HEK293T (cell line): ENCODE measurements at regions not wholly inside any gene's neighbourhood (a gene's known extent, or its start where the extent isn't known, plus 50 kb on each side); places are given as distances from the start of the nearest gene placed in this dataset.

ENCODE experiments used
- CTCF ChIA-PET: fragments of 350-600 bp; formaldehyde crosslinking; extraction: SDS; loops from one replicate; lab custom pipeline; 2021; ENCODE audit warnings: antibody characterized with exemption, inconsistent platforms; lab: Yijun Ruan, JAX
- POLR2A ChIA-PET: fragments of 350-600 bp; formaldehyde crosslinking; extraction: SDS; loops from one replicate; lab custom pipeline; 2020; ENCODE audit warnings: antibody characterized with exemption, inconsistent platforms; lab: Yijun Ruan, JAX
- DNase-seq: peaks from one replicate; pipeline ENCODE4 v3.0.0; 2012; ENCODE audit warnings: mixed read lengths; ENCODE audit errors: extremely low spot score
- ARNT ChIP-seq: fragments of 450-650 bp; IDR thresholded peaks from 2 replicates; pipeline ENCODE4 v1.6.1; 2017; ENCODE audit warnings: mild to moderate bottlenecking
- BHLHE40 ChIP-seq: fragments of 450-650 bp; IDR thresholded peaks from 2 replicates; pipeline ENCODE4 v1.6.1; 2016; ENCODE audit warnings: mild to moderate bottlenecking, moderate library complexity, borderline replicate concordance
- CTBP1 ChIP-seq: fragments of 450-650 bp; IDR thresholded peaks from 2 replicates; pipeline ENCODE4 v1.6.1; 2016; ENCODE audit warnings: borderline replicate concordance
- ELF4 ChIP-seq: fragments of 450-650 bp; IDR thresholded peaks from 2 replicates; pipeline ENCODE4 v1.6.1; 2017; ENCODE audit warnings: antibody characterized with exemption
- FOXA1 ChIP-seq: fragments of 450-650 bp; IDR thresholded peaks from 2 replicates; pipeline ENCODE4 v1.6.1; 2016; ENCODE audit warnings: mild to moderate bottlenecking
- FOXK2 ChIP-seq: fragments of 450-650 bp; IDR thresholded peaks from 2 replicates; pipeline ENCODE4 v1.6.1; 2016; ENCODE audit warnings: mild to moderate bottlenecking
- FOXM1 ChIP-seq: fragments of 450-650 bp; IDR thresholded peaks from 2 replicates; pipeline ENCODE4 v1.6.1; 2017; ENCODE audit warnings: mild to moderate bottlenecking, borderline replicate concordance
- HDGF ChIP-seq: fragments of 450-650 bp; IDR thresholded peaks from 2 replicates; pipeline ENCODE4 v1.6.1; 2017; ENCODE audit warnings: antibody characterized with exemption, borderline replicate concordance
- L3MBTL2 ChIP-seq: fragments of 450-650 bp; conservative IDR thresholded peaks from 2 replicates; pipeline ENCODE4 v1.6.1; 2016; ENCODE audit warnings: mild to moderate bottlenecking
- LEF1 ChIP-seq: fragments of 450-650 bp; IDR thresholded peaks from 2 replicates; pipeline ENCODE4 v1.6.1; 2017; ENCODE audit warnings: mild to moderate bottlenecking, borderline replicate concordance
- NFRKB ChIP-seq: fragments of 450-650 bp; IDR thresholded peaks from 2 replicates; pipeline ENCODE4 v1.6.1; 2016; ENCODE audit warnings: mild to moderate bottlenecking, moderate library complexity
- PKNOX1 ChIP-seq: fragments of 450-650 bp; IDR thresholded peaks from 2 replicates; pipeline ENCODE4 v1.6.1; 2016
- SP1 ChIP-seq: fragments of 450-650 bp; IDR thresholded peaks from 2 replicates; pipeline ENCODE4 v1.6.1; 2017
- SUZ12 ChIP-seq: fragments of 450-650 bp; IDR thresholded peaks from 2 replicates; pipeline ENCODE4 v1.6.1; 2016; ENCODE audit warnings: mild to moderate bottlenecking
- TARDBP ChIP-seq: fragments of 450-650 bp; IDR thresholded peaks from 2 replicates; pipeline ENCODE4 v1.6.1; 2016
- ZNF384 ChIP-seq: fragments of 450-650 bp; IDR thresholded peaks from 2 replicates; pipeline ENCODE4 v1.6.1; 2016

- no peak for DNase-seq
- ChIA-PET POLR2A (no interaction called here), CTCF (no interaction called here)
- no peak for TF ChIP-seq ZNF384
- no peak for TF ChIP-seq CTBP1
- TF ChIP-seq SP1, result no peak
- TF ChIP-seq LEF1, result no peak
- TF ChIP-seq BHLHE40, result no peak
- TF ChIP-seq PKNOX1, result no peak
- TF ChIP-seq TARDBP, result no peak
- TF ChIP-seq FOXA1, result no peak
- TF ChIP-seq ELF4, result no peak
- no peak for TF ChIP-seq SUZ12
- no peak for TF ChIP-seq HDGF
- no peak for TF ChIP-seq ARNT
Measured at GRCh38 chr13:59587971-59588716, 575.6 kb downstream of the DIAPH3 start.

GRCh38 chr13:59588717-59589067, 575.0 kb downstream of the DIAPH3 start:
- ChIA-PET POLR2A (no interaction called here), CTCF (no interaction called here)
- DNase-seq, result no peak
- no peak for TF ChIP-seq ELF4
- TF ChIP-seq ARNT, result no peak
- TF ChIP-seq L3MBTL2, result no peak
- TF ChIP-seq SP1, result no peak
- no peak for TF ChIP-seq ZNF384
- no peak for TF ChIP-seq HDGF
- TF ChIP-seq FOXA1, result no peak
- no peak for TF ChIP-seq TARDBP
- TF ChIP-seq FOXM1, result no peak
- TF ChIP-seq CTBP1, result no peak
- TF ChIP-seq FOXK2, result no peak
- no peak for TF ChIP-seq NFRKB
- no peak for TF ChIP-seq SUZ12
- no peak for TF ChIP-seq PKNOX1
- no peak for TF ChIP-seq LEF1
- TF ChIP-seq BHLHE40, result no peak

- TF ChIP-seq FOXK2 (no peak), FOXM1 (no peak), SUZ12 (no peak), SP1 (no peak), FOXA1 (no peak), PKNOX1 (no peak), BHLHE40 (no peak), ZNF384 (no peak), ARNT (no peak)
- no peak for DNase-seq
- ChIA-PET CTCF (no interaction called here), POLR2A (no interaction called here)
Measured at GRCh38 chr13:59601993-59602392, 561.7 kb downstream of the DIAPH3 start.

GRCh38 chr13:59603646-59604045, 560.1 kb downstream of the DIAPH3 start:
- TF ChIP-seq ELF4 (no peak), SP1 (no peak), SUZ12 (no peak), BHLHE40 (no peak), LEF1 (no peak), FOXK2 (no peak), CTBP1 (no peak), TARDBP (no peak), ARNT (no peak), PKNOX1 (no peak), ZNF384 (no peak), FOXM1 (no peak), HDGF (no peak), L3MBTL2 (no peak), FOXA1 (no peak), NFRKB (no peak)
- CTCF ChIA-PET, result no interaction called here
- POLR2A ChIA-PET, result no interaction called here

GRCh38 chr13:59607172-59607571, 556.6 kb downstream of the DIAPH3 start:
- POLR2A ChIA-PET, result no interaction called here
- CTCF ChIA-PET, result no interaction called here
- TF ChIP-seq ZNF384 (no peak), SUZ12 (no peak), LEF1 (no peak), ARNT (no peak), HDGF (no peak), TARDBP (no peak), NFRKB (no peak), PKNOX1 (no peak), ELF4 (no peak), SP1 (no peak)
- DNase-seq, result no peak

More at GRCh38 chr13:59603646-59604045, 560.1 kb downstream of the DIAPH3 start:
- no peak for DNase-seq
